ENCODE measurements at regions not wholly inside any gene's neighbourhood (a gene's known extent, or its start where the extent isn't known, plus 50 kb on each side); places are given as distances from the start of the nearest gene placed in this dataset.
"Not testable (repeated sequence)": the region's sequence is repeated elsewhere in the genome, so short reads cannot be mapped to it uniquely, and the experiment has no call there.

GRCh38 chr14:71799841-71800240, 132.4 kb upstream of the RGS6 start:
- no peak for TF ChIP-seq CTCF (conservative IDR thresholded peaks at IDR 0.05; ENCODE audit: low read depth, low read length)
- no peaks in the 10 kb centered on the region for H3K27me3 ChIP-seq (ENCODE audit: insufficient read depth, low read depth)
- H3K79me2 ChIP-seq (ENCODE audit: insufficient read depth, low read depth): no peaks in the 10 kb centered on the region
- no peaks in the 10 kb centered on the region for H3K36me3 ChIP-seq (ENCODE audit: insufficient read depth)
- no peaks in the 10 kb centered on the region for H4K20me1 ChIP-seq (ENCODE audit: insufficient read depth)
- H3K27ac ChIP-seq: no peak overlapping the region
- no peak overlapping the region for H3K9ac ChIP-seq
- H3K4me2 ChIP-seq: no peak overlapping the region
- no peaks in the 10 kb centered on the region for H3K4me1 ChIP-seq (ENCODE audit: low read depth, poor library complexity, severe bottlenecking)
- no peak overlapping the region for H2AFZ ChIP-seq (ENCODE audit: low read depth)
- H3K4me3 ChIP-seq (IDR thresholded peaks at IDR 0.05; ENCODE audit: insufficient read depth, low read depth, low read length): no peak overlapping the region

- Histone ChIP-seq H3K27me3 (ENCODE audit: insufficient read depth, low read depth) (no peaks in the 10 kb centered on the region), H4K20me1 (ENCODE audit: insufficient read depth) (no peaks in the 10 kb centered on the region), H3K27ac (no peak overlapping the region), H3K4me1 (ENCODE audit: low read depth, poor library complexity, severe bottlenecking) (no peaks in the 10 kb centered on the region), H3K4me3 (IDR thresholded peaks at IDR 0.05; ENCODE audit: insufficient read depth, low read depth, low read length) (no peak overlapping the region), H3K36me3 (ENCODE audit: insufficient read depth) (no peaks in the 10 kb centered on the region), H3K79me2 (ENCODE audit: insufficient read depth, low read depth) (no peaks in the 10 kb centered on the region), H3K9ac (no peak overlapping the region), H3K4me2 (no peak overlapping the region), H2AFZ (ENCODE audit: low read depth) (no peak overlapping the region)
- TF ChIP-seq CTCF (conservative IDR thresholded peaks at IDR 0.05; ENCODE audit: low read depth, low read length): no peak
Observed at GRCh38 chr14:71800878-71801277, 131.4 kb upstream of the RGS6 start.

GRCh38 chr14:71803539-71804260, 128.5 kb upstream of the RGS6 start:
- H2AFZ ChIP-seq (ENCODE audit: low read depth): no peak overlapping the region
- no peaks in the 10 kb centered on the region for H4K20me1 ChIP-seq (ENCODE audit: insufficient read depth)
- H3K36me3 ChIP-seq (ENCODE audit: insufficient read depth): no peaks in the 10 kb centered on the region
- no peak overlapping the region for H3K4me3 ChIP-seq (IDR thresholded peaks at IDR 0.05; ENCODE audit: insufficient read depth, low read depth, low read length)
- H3K27me3 ChIP-seq (ENCODE audit: insufficient read depth, low read depth): no peaks in the 10 kb centered on the region
- no peaks in the 10 kb centered on the region for H3K79me2 ChIP-seq (ENCODE audit: insufficient read depth, low read depth)
- H3K4me1 ChIP-seq (ENCODE audit: low read depth, poor library complexity, severe bottlenecking): no peaks in the 10 kb centered on the region
- H3K4me2 ChIP-seq: no peak overlapping the region
- TF ChIP-seq CTCF (conservative IDR thresholded peaks at IDR 0.05; ENCODE audit: low read depth, low read length): no peak
- no peak overlapping the region for H3K9ac ChIP-seq
- H3K27ac ChIP-seq: no peak overlapping the region

- H3K27ac ChIP-seq: no peak overlapping the region
- no peak for TF ChIP-seq CTCF (conservative IDR thresholded peaks at IDR 0.05; ENCODE audit: low read depth, low read length)
- H4K20me1 ChIP-seq (ENCODE audit: insufficient read depth): no peaks in the 10 kb centered on the region
- no peak overlapping the region for H3K9ac ChIP-seq
- H3K27me3 ChIP-seq (ENCODE audit: insufficient read depth, low read depth): no peaks in the 10 kb centered on the region
- no peak overlapping the region for H3K4me3 ChIP-seq (IDR thresholded peaks at IDR 0.05; ENCODE audit: insufficient read depth, low read depth, low read length)
- no peaks in the 10 kb centered on the region for H3K79me2 ChIP-seq (ENCODE audit: insufficient read depth, low read depth)
- H3K4me2 ChIP-seq: no peak overlapping the region
- H3K36me3 ChIP-seq (ENCODE audit: insufficient read depth): no peaks in the 10 kb centered on the region
- H3K4me1 ChIP-seq (ENCODE audit: low read depth, poor library complexity, severe bottlenecking): no peaks in the 10 kb centered on the region
- H2AFZ ChIP-seq (ENCODE audit: low read depth): no peak overlapping the region
Observed at GRCh38 chr14:71804992-71805391, 127.2 kb upstream of the RGS6 start.

GRCh38 chr14:71807049-71807448, 125.2 kb upstream of the RGS6 start:
- not testable (repeated sequence) for H3K27ac ChIP-seq; H3K4me2 ChIP-seq; H3K4me1 ChIP-seq (ENCODE audit: low read depth, poor library complexity, severe bottlenecking); H3K27me3 ChIP-seq (ENCODE audit: insufficient read depth, low read depth); H3K4me3 ChIP-seq (IDR thresholded peaks at IDR 0.05; ENCODE audit: insufficient read depth, low read depth, low read length); H3K36me3 ChIP-seq (ENCODE audit: insufficient read depth); H4K20me1 ChIP-seq (ENCODE audit: insufficient read depth); H3K79me2 ChIP-seq (ENCODE audit: insufficient read depth, low read depth); H2AFZ ChIP-seq (ENCODE audit: low read depth); H3K9ac ChIP-seq

GRCh38 chr14:71810800-71811199, 121.4 kb upstream of the RGS6 start:
- H2AFZ ChIP-seq (ENCODE audit: low read depth); H3K4me3 ChIP-seq (IDR thresholded peaks at IDR 0.05; ENCODE audit: insufficient read depth, low read depth, low read length); H3K79me2 ChIP-seq (ENCODE audit: insufficient read depth, low read depth); H3K27ac ChIP-seq; H3K4me2 ChIP-seq; H3K4me1 ChIP-seq (ENCODE audit: low read depth, poor library complexity, severe bottlenecking); H3K9ac ChIP-seq; H4K20me1 ChIP-seq (ENCODE audit: insufficient read depth); H3K36me3 ChIP-seq (ENCODE audit: insufficient read depth); H3K27me3 ChIP-seq (ENCODE audit: insufficient read depth, low read depth): not testable (repeated sequence)
